Colonic mucosa (tissue), 4 donors: ENCODE measurements at regions not wholly inside any gene's neighbourhood (a gene's known extent, or its start where the extent isn't known, plus 50 kb on each side); places are given as distances from the start of the nearest gene placed in this dataset.

ENCODE experiments used
- DNase-seq: peaks from one replicate; pipeline ENCODE4 v3.0.0-alpha.2; 2020
- H3K27ac ChIP-seq: fragments of 200-600 bp; one replicate; pipeline ENCODE4 v1.8.0; 2021
- H3K27me3 ChIP-seq: fragments of 200-600 bp; one replicate; pipeline ENCODE4 v1.8.0; 2021
- H3K36me3 ChIP-seq: fragments of 200-600 bp; one replicate; pipeline ENCODE4 v1.8.0; 2021
- H3K4me1 ChIP-seq: fragments of 200-600 bp; one replicate; pipeline ENCODE4 v1.8.0; 2021; ENCODE audit warnings: mild to moderate bottlenecking
- H3K4me3 ChIP-seq: fragments of 200-600 bp; one replicate; pipeline ENCODE4 v1.8.0; 2021
- H3K9ac ChIP-seq, 2 donors: one replicate each; pipeline ENCODE4 v1.7.0; 2013; ENCODE audit warnings: control low read depth in 2 of 2, low read depth in 2 of 2, low read length in 2 of 2
- H3K9me3 ChIP-seq: fragments of 200-600 bp; one replicate; pipeline ENCODE4 v1.8.0; 2021
- CTCF ChIP-seq: fragments of 200-600 bp; IDR thresholded peaks from one replicate; pipeline ENCODE4 v1.8.0; 2022; ENCODE audit warnings: antibody characterized with exemption, mild to moderate bottlenecking
- intact Hi-C: fragments of 100-400 bp; cut with DNase I; formaldehyde crosslinking; loops from one replicate; pipeline ENCODE4 v1.14.1; 2022
- donor health status: healthy.
- donor health status: DM: no; HTN: no; CAD: no.
- donor health status: DM: no; HTN: no; CAD: no.

GRCh38 chr7:72492461-72493065, 80.4 kb upstream of the CALN1 start:
- Histone ChIP-seq H3K36me3 (no peaks in the 10 kb centered on the region), H3K4me1 (no peaks in the 10 kb centered on the region), H3K4me3 (no peak overlapping the region), H3K27ac (no peak overlapping the region), H3K9me3 (no peaks in the 10 kb centered on the region), H3K27me3 (no peaks in the 10 kb centered on the region), H3K9ac (no peak overlapping the region)
- no peak for TF ChIP-seq CTCF
- intact Hi-C loops, result loop anchor here (5.0 kb wide), 1 partner anchor 295 kb away; no protein-coding TSS in a partner anchor
- DNase-seq, result no peak

GRCh38 chr7:72490301-72490700, 78.2 kb upstream of the CALN1 start:
- H3K9me3 ChIP-seq, result no peaks in the 10 kb centered on the region
- H3K4me1 ChIP-seq, result no peaks in the 10 kb centered on the region
- H3K4me3 ChIP-seq, result no peak overlapping the region
- DNase-seq, result no peak
- no peaks in the 10 kb centered on the region for H3K36me3 ChIP-seq
- intact Hi-C loops, result loop anchor here (5.0 kb wide), 1 partner anchor 297 kb away; no protein-coding TSS in a partner anchor
- H3K9ac ChIP-seq, result no peak overlapping the region
- H3K27ac ChIP-seq, result no peak overlapping the region
- H3K27me3 ChIP-seq, result no peaks in the 10 kb centered on the region
- no peak for TF ChIP-seq CTCF

GRCh38 chr7:72481934-72482333, 69.8 kb upstream of the CALN1 start:
- Histone ChIP-seq H3K4me1 (no peaks in the 10 kb centered on the region), H3K4me3 (no peak overlapping the region), H3K36me3 (no peaks in the 10 kb centered on the region), H3K9ac (no peak overlapping the region), H3K9me3 (no peaks in the 10 kb centered on the region), H3K27ac (no peak overlapping the region), H3K27me3 (no peaks in the 10 kb centered on the region)
- TF ChIP-seq CTCF, result no peak
- intact Hi-C loops, result no loop called here
- DNase-seq, result no peak

DNA sequence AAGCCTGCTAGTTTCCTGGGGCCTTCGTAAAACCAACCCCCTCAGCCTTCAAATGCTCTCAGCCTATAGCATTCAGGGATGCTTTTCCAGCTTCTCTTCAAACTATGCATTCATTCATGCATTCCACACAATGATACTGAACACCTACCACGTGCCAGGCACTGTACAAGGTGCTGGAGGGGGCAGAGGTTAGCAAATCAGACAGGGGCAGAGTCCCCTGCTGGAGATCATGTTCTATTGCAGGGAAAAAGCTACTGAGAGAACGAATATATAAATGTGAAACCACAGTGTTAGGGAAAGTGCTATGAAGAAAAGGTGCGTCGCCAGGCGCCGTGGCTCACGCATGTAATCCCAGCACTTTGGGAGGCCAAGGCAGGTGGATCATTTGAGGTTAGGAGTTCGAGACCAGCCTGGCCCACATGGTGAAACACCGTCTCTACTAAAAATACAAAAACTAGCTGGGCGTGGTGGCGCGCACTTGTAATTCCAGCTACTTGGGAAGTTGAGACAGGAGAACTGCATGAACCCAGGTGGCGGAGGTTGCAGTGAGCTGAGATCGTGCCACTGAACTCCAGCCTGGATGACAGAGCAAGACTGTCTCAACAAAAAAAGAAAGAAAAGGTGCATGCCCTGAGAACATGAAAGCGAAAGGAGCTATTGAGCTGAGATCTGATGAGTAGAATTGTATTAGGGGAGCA, 64.6 kb upstream of the CALN1 start:
- no peak overlapping the region for H3K27ac ChIP-seq
- no peak for TF ChIP-seq CTCF
- intact Hi-C loops, result no loop called here

GRCh38 chr7:72467237-72467636, 55.1 kb upstream of the CALN1 start:
- H3K4me3 ChIP-seq, result no peak overlapping the region
- H3K9ac ChIP-seq, result no peak overlapping the region
- no peaks in the 10 kb centered on the region for H3K36me3 ChIP-seq
- no peaks in the 10 kb centered on the region for H3K9me3 ChIP-seq
- DNase-seq, result no peak
- intact Hi-C loops, result no loop called here
- H3K27me3 ChIP-seq, result no peaks in the 10 kb centered on the region
- no peaks in the 10 kb centered on the region for H3K4me1 ChIP-seq
- no peak overlapping the region for H3K27ac ChIP-seq
- TF ChIP-seq CTCF, result no peak

More for the DNA sequence above, 64.6 kb upstream of the CALN1 start:
- H3K36me3 ChIP-seq, result no peaks in the 10 kb centered on the region
- no peak overlapping the region for H3K9ac ChIP-seq
- H3K4me1 ChIP-seq, result no peaks in the 10 kb centered on the region
- no peaks in the 10 kb centered on the region for H3K9me3 ChIP-seq
- no peaks in the 10 kb centered on the region for H3K27me3 ChIP-seq
- DNase-seq, result no peak
- H3K4me3 ChIP-seq, result no peak overlapping the region
